ENCODE measurements at regions not wholly inside any gene's neighbourhood (a gene's known extent, or its start where the extent isn't known, plus 50 kb on each side); places are given as distances from the start of the nearest gene placed in this dataset.

- Mint-ChIP-seq H3K27me3 (ENCODE audit: low read depth) (no peaks in the 10 kb centered on the region), H3K27ac (ENCODE audit: unreplicated experiment) (no peak overlapping the region), H3K9me3 (ENCODE audit: low read depth) (peaks cover 7% of the 10 kb centered on the region), H3K4me3 (ENCODE audit: unreplicated experiment) (no peak overlapping the region), H3K36me3 (ENCODE audit: low read depth) (no peaks in the 10 kb centered on the region), H3K4me1 (ENCODE audit: low read depth) (no peaks in the 10 kb centered on the region)
- TF ChIP-seq CTCF (IDR thresholded peaks at IDR 0.05): no peak
- DNase-seq (ENCODE audit: low spot score): no peak
Measured at GRCh38 chr3:63067999-63068645, 192.9 kb upstream of the CADPS start.

GRCh38 chr3:63069806-63070475 lies 194.7 kb upstream of the CADPS start:
- Mint-ChIP-seq H3K4me3 (ENCODE audit: unreplicated experiment) (no peak overlapping the region), H3K9me3 (ENCODE audit: low read depth) (peaks cover 7% of the 10 kb centered on the region), H3K36me3 (ENCODE audit: low read depth) (no peaks in the 10 kb centered on the region), H3K27ac (ENCODE audit: unreplicated experiment) (no peak overlapping the region), H3K4me1 (ENCODE audit: low read depth) (no peaks in the 10 kb centered on the region), H3K27me3 (ENCODE audit: low read depth) (no peaks in the 10 kb centered on the region)
- no peak for DNase-seq (ENCODE audit: low spot score)
- TF ChIP-seq CTCF (IDR thresholded peaks at IDR 0.05): no peak

GRCh38 chr3:63070476-63070810 lies 195.2 kb upstream of the CADPS start:
- Mint-ChIP-seq H3K36me3 (ENCODE audit: low read depth) (no peaks in the 10 kb centered on the region), H3K4me3 (ENCODE audit: unreplicated experiment) (no peak overlapping the region), H3K27me3 (ENCODE audit: low read depth) (no peaks in the 10 kb centered on the region), H3K9me3 (ENCODE audit: low read depth) (peaks cover 7% of the 10 kb centered on the region), H3K27ac (ENCODE audit: unreplicated experiment) (no peak overlapping the region), H3K4me1 (ENCODE audit: low read depth) (no peaks in the 10 kb centered on the region)
- no peak for DNase-seq (ENCODE audit: low spot score)
- TF ChIP-seq CTCF (IDR thresholded peaks at IDR 0.05): no peak

GRCh38 chr3:63076357-63076756 lies 201.1 kb upstream of the CADPS start:
- no peaks in the 10 kb centered on the region for H3K4me1 Mint-ChIP-seq (ENCODE audit: low read depth)

GRCh38 chr3:63086190-63086589 lies 191.9 kb upstream of the SYNPR start:
- peaks cover 26% of the 10 kb centered on the region for H3K9me3 Mint-ChIP-seq (ENCODE audit: low read depth)
- no peaks in the 10 kb centered on the region for H3K36me3 Mint-ChIP-seq (ENCODE audit: low read depth)
- H3K4me1 Mint-ChIP-seq (ENCODE audit: low read depth): no peaks in the 10 kb centered on the region
- DNase-seq (ENCODE audit: low spot score): no peak
- no peak overlapping the region for H3K4me3 Mint-ChIP-seq (ENCODE audit: unreplicated experiment)
- H3K27me3 Mint-ChIP-seq (ENCODE audit: low read depth): no peaks in the 10 kb centered on the region
- TF ChIP-seq CTCF (IDR thresholded peaks at IDR 0.05): no peak
- H3K27ac Mint-ChIP-seq (ENCODE audit: unreplicated experiment): no peak overlapping the region

More at GRCh38 chr3:63076357-63076756, 201.1 kb upstream of the CADPS start:
- no peak for DNase-seq (ENCODE audit: low spot score)
- no peak for TF ChIP-seq CTCF (IDR thresholded peaks at IDR 0.05)
- Mint-ChIP-seq H3K36me3 (ENCODE audit: low read depth) (no peaks in the 10 kb centered on the region), H3K9me3 (ENCODE audit: low read depth) (peaks cover 3% of the 10 kb centered on the region), H3K27ac (ENCODE audit: unreplicated experiment) (no peak overlapping the region), H3K4me3 (ENCODE audit: unreplicated experiment) (no peak overlapping the region), H3K27me3 (ENCODE audit: low read depth) (no peaks in the 10 kb centered on the region)
